Activated T-cell treated with anti-CD3 and anti-CD28 coated beads, Interleukin-2, amount 50 U/mL, for 72 hours (primary cell): ENCODE measurements at regions not wholly inside any gene's neighbourhood (a gene's known extent, or its start where the extent isn't known, plus 50 kb on each side); places are given as distances from the start of the nearest gene placed in this dataset.

Source experiments
- ATAC-seq, 2 donors: fragments of 150-1000 bp; cut with Tn5 transposase; replicated peaks in 1 of 2; 2 replicates each; pipeline ENCODE4 v1.10.0; 2021; ENCODE audit warnings: moderate library complexity in 2 of 2, mild to moderate bottlenecking in 1 of 2
- DNase-seq, 2 donors: peaks; one replicate each; pipeline ENCODE4 v3.0.0; 2021 to 2022; ENCODE audit warnings: mixed read lengths in 1 of 2
- H3K27ac Mint-ChIP-seq: one replicate; pipeline ENCODE4 v1.8.0; 2022; ENCODE audit warnings: mild to moderate bottlenecking, moderate library complexity, mixed read lengths
- H3K27me3 Mint-ChIP-seq: one replicate; pipeline ENCODE4 v1.8.0; 2022; ENCODE audit warnings: low read depth, mixed read lengths
- H3K36me3 Mint-ChIP-seq, 2 donors: one replicate each; pipeline ENCODE4 v1.8.0; 2022; ENCODE audit warnings: mixed read lengths in 2 of 2, mild to moderate bottlenecking in 1 of 2; ENCODE audit not compliant: insufficient read depth in 2 of 2
- H3K4me1 Mint-ChIP-seq: one replicate; pipeline ENCODE4 v1.8.0; 2022; ENCODE audit warnings: low read depth, mixed read lengths
- H3K4me3 Mint-ChIP-seq, 2 donors: one replicate each; pipeline ENCODE4 v1.8.0; 2022; ENCODE audit warnings: mild to moderate bottlenecking in 2 of 2, mixed read lengths in 2 of 2, moderate library complexity in 2 of 2
- H3K9me3 Mint-ChIP-seq, 2 donors: one replicate each; pipeline ENCODE4 v1.8.0; 2022; ENCODE audit warnings: mixed read lengths in 2 of 2

DNA sequence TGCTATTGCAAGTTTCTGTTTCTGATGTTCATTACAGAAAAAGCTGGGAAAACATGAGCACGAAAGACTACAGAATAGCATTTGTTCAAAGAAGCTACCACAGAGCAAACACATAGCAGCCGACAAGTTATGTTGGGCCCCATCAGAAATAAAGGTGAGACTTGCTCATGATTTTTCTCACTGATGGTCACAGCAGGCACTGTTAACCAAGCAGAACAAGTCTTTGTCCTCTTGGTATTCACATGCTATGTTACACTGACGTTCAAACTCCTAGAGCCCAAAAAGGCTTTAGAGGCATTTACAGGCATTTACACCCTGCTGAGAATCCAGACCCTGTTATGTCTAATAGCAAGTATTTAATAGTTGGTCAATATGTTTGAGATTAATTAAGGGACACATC lies 235.0 kb upstream of the HNMT start:
- H3K4me1 Mint-ChIP-seq, result no peaks in the 10 kb centered on the region
- ATAC-seq (no peak), DNase-seq (no peak)
- H3K27ac Mint-ChIP-seq, result no peak overlapping the region
- H3K9me3 Mint-ChIP-seq, result peaks cover 4 to 5% of the 10 kb centered on the region in 2 donors
- H3K27me3 Mint-ChIP-seq, result no peaks in the 10 kb centered on the region
- peaks cover 0 to 2% of the 10 kb centered on the region in 2 donors for H3K36me3 Mint-ChIP-seq
- no peak overlapping the region for H3K4me3 Mint-ChIP-seq

- DNase-seq, result no peak
- peaks cover 3 to 5% of the 10 kb centered on the region in 2 donors for H3K9me3 Mint-ChIP-seq
- no peak overlapping the region for H3K4me3 Mint-ChIP-seq
- H3K27ac Mint-ChIP-seq, result no peak overlapping the region
- H3K4me1 Mint-ChIP-seq, result no peaks in the 10 kb centered on the region
- H3K36me3 Mint-ChIP-seq, result no peaks in the 10 kb centered on the region
- no peaks in the 10 kb centered on the region for H3K27me3 Mint-ChIP-seq
- ATAC-seq, result no peak
These were observed 226.7 kb upstream of the HNMT start for GRCh38 chr2:137737559-137737958.

DNA sequence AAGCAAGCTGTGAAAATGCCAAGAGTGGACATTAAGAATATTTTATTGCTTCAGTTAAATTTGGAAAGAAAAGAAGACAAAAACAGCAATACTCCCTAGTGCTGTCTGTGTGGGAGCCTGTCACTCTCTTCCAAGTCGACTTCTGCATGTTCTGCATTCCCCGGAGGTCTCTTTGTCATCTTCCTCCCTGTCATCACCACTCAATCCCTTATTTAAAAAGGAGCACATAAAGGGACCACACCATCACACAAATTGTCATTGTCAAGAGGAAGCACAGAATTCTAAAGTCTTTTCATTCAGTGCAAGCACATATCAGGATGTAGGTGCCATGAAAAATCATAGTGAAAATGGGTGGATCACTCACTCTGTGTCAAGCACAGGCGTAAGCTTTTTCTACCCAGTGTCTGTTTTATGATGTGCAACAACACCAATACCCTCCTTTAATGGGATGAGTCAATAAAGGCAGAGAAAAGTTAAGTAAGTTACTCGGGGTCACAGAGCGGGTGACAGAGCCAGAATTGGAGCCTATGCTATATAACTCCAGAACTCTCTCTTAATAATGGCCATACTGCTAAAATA lies 222.4 kb upstream of the HNMT start:
- Mint-ChIP-seq H3K27ac (no peak overlapping the region), H3K9me3 (peaks cover 0 to 3% of the 10 kb centered on the region in 2 donors), H3K4me3 (no peak overlapping the region), H3K36me3 (no peaks in the 10 kb centered on the region), H3K4me1 (no peaks in the 10 kb centered on the region), H3K27me3 (no peaks in the 10 kb centered on the region)
- ATAC-seq (no peak), DNase-seq (no peak)

- DNase-seq (no peak), ATAC-seq (no peak)
- Mint-ChIP-seq H3K27me3 (no peaks in the 10 kb centered on the region), H3K4me1 (no peaks in the 10 kb centered on the region), H3K36me3 (no peaks in the 10 kb centered on the region), H3K9me3 (no peaks in the 10 kb centered on the region), H3K4me3 (no peak overlapping the region), H3K27ac (no peak overlapping the region)
These were observed 216.8 kb upstream of the HNMT start for GRCh38 chr2:137747509-137747908.

GRCh38 chr2:137748533-137748932 lies 215.7 kb upstream of the HNMT start:
- no peaks in the 10 kb centered on the region for H3K36me3 Mint-ChIP-seq
- no peaks in the 10 kb centered on the region for H3K4me1 Mint-ChIP-seq
- H3K4me3 Mint-ChIP-seq, result no peak overlapping the region
- H3K27me3 Mint-ChIP-seq, result no peaks in the 10 kb centered on the region
- H3K9me3 Mint-ChIP-seq, result no peaks in the 10 kb centered on the region
- no peak for DNase-seq
- no peak overlapping the region for H3K27ac Mint-ChIP-seq
- ATAC-seq, result no peak

GRCh38 chr2:137764646-137765045 lies 199.6 kb upstream of the HNMT start:
- H3K4me3 Mint-ChIP-seq, result no peak overlapping the region
- DNase-seq, result no peak
- peaks cover 0 to 2% of the 10 kb centered on the region in 2 donors for H3K36me3 Mint-ChIP-seq
- peaks cover under 1 to 5% of the 10 kb centered on the region in 2 donors for H3K9me3 Mint-ChIP-seq
- no peaks in the 10 kb centered on the region for H3K27me3 Mint-ChIP-seq
- no peak for ATAC-seq
- H3K4me1 Mint-ChIP-seq, result no peaks in the 10 kb centered on the region
- H3K27ac Mint-ChIP-seq, result no peak overlapping the region

GRCh38 chr2:137769406-137769805 lies 194.9 kb upstream of the HNMT start:
- no peak for ATAC-seq
- Mint-ChIP-seq H3K4me3 (no peak overlapping the region), H3K27ac (no peak overlapping the region), H3K4me1 (no peaks in the 10 kb centered on the region), H3K27me3 (no peaks in the 10 kb centered on the region), H3K9me3 (no peaks in the 10 kb centered on the region), H3K36me3 (no peaks in the 10 kb centered on the region)
- no peak for DNase-seq

DNA sequence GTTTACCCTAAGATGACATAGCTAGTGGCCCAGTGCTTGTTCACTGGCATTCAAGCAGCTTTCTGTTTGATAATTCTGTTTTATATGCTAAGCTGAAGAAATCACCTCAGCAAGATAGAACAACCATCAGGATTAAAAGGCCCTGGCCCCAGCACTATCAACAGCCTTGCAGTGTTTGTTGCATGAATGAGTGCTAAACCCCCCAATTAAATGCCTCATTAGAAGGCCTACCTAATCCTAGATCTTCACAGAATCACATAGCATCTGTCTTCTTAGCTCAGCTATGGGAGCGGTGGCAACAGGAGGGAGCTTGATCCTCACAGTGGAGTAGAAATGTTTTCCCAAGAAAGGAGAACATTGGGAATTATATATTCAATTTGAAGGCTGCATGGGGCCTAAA lies 194.1 kb upstream of the HNMT start:
- Mint-ChIP-seq H3K27me3 (no peaks in the 10 kb centered on the region), H3K9me3 (no peaks in the 10 kb centered on the region), H3K36me3 (no peaks in the 10 kb centered on the region), H3K4me1 (no peaks in the 10 kb centered on the region), H3K27ac (no peak overlapping the region), H3K4me3 (no peak overlapping the region)
- DNase-seq (no peak), ATAC-seq (no peak)

DNA sequence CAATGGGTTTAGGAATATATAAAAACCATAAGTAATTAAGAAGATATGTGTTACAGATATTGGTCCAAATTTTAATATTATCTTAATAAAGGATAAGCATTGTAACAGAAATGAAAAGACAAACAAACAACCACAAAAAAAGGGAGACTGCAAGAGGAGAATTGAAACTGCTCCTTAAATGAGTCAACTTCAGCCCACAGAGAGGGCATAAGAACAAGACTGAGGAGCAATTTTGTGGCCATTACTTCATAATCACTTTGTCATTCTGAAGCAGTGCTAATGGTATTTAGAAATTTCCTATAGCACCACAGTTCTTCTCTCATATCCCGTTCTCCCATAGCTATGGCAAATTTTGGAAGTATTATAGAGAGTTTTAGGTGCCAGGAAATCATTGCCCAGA lies 193.2 kb upstream of the HNMT start:
- DNase-seq (no peak), ATAC-seq (no peak)
- Mint-ChIP-seq H3K4me3 (no peak overlapping the region), H3K9me3 (peaks cover 0 to 1% of the 10 kb centered on the region in 2 donors), H3K36me3 (no peaks in the 10 kb centered on the region), H3K27me3 (no peaks in the 10 kb centered on the region), H3K27ac (no peak overlapping the region), H3K4me1 (no peaks in the 10 kb centered on the region)

- Mint-ChIP-seq H3K27me3 (no peaks in the 10 kb centered on the region), H3K36me3 (no peaks in the 10 kb centered on the region), H3K4me1 (no peaks in the 10 kb centered on the region), H3K9me3 (peaks cover 0 to 1% of the 10 kb centered on the region in 2 donors), H3K27ac (no peak overlapping the region), H3K4me3 (no peak overlapping the region)
- ATAC-seq (no peak), DNase-seq (no peak)
These were observed 191.8 kb upstream of the HNMT start for GRCh38 chr2:137772451-137772850.

GRCh38 chr2:137775529-137775928 lies 188.7 kb upstream of the HNMT start:
- Mint-ChIP-seq H3K9me3 (peaks cover 0 to 1% of the 10 kb centered on the region in 2 donors), H3K4me3 (no peak overlapping the region), H3K27me3 (no peaks in the 10 kb centered on the region), H3K4me1 (no peaks in the 10 kb centered on the region), H3K36me3 (no peaks in the 10 kb centered on the region), H3K27ac (no peak overlapping the region)
- DNase-seq (no peak), ATAC-seq (no peak)

DNA sequence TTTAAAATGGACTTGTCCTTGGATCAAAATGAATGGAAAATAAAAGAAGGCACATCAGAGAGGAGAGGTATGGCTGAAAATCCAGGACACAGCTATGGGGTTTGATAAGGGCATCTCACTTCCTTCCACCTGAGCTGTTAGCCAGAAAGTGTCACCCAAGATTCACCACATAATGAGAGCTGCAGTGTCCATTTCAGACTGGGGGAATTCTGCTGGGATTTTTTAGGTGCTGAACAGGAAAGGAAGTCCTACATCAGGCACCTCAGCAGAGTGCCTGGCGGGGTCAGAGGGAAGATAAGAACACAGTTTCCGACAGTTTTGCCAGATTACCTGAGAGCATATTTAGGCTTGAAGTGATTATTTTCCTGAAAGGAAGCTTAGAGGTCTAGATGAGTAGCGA lies 187.6 kb upstream of the HNMT start:
- DNase-seq, result no peak
- Mint-ChIP-seq H3K36me3 (no peaks in the 10 kb centered on the region), H3K27ac (no peak overlapping the region), H3K27me3 (no peaks in the 10 kb centered on the region), H3K9me3 (peaks cover 0 to 1% of the 10 kb centered on the region in 2 donors), H3K4me1 (no peaks in the 10 kb centered on the region), H3K4me3 (no peak overlapping the region)
- ATAC-seq, result no peak

- Mint-ChIP-seq H3K27me3 (no peaks in the 10 kb centered on the region), H3K9me3 (peaks cover 2 to 4% of the 10 kb centered on the region in 2 donors), H3K4me3 (no peak overlapping the region), H3K27ac (no peak overlapping the region), H3K36me3 (no peaks in the 10 kb centered on the region), H3K4me1 (no peaks in the 10 kb centered on the region)
- no peak for DNase-seq
- no peak for ATAC-seq
These were observed 166.6 kb upstream of the HNMT start for GRCh38 chr2:137797641-137798040.

- no peaks in the 10 kb centered on the region for H3K4me1 Mint-ChIP-seq
- no peaks in the 10 kb centered on the region for H3K36me3 Mint-ChIP-seq
- DNase-seq (no peak), ATAC-seq (no peak)
- no peaks in the 10 kb centered on the region for H3K27me3 Mint-ChIP-seq
- H3K27ac Mint-ChIP-seq, result no peak overlapping the region
- no peak overlapping the region for H3K4me3 Mint-ChIP-seq
- H3K9me3 Mint-ChIP-seq, result peaks cover 2 to 6% of the 10 kb centered on the region in 2 donors
These were observed 164.7 kb upstream of the HNMT start for GRCh38 chr2:137799600-137799999.
